Endothelial cell of hepatic sinusoid (primary cell): ENCODE measurements at regions not wholly inside any gene's neighbourhood (a gene's known extent, or its start where the extent isn't known, plus 50 kb on each side); places are given as distances from the start of the nearest gene placed in this dataset.
"Not testable (repeated sequence)": the region's sequence is repeated elsewhere in the genome, so short reads cannot be mapped to it uniquely, and the experiment has no call there.

Source experiments
- in situ Hi-C: cut with HindIII; loops from 2 replicates; pipeline ENCODE4 v1.10.0; 2017; ENCODE audit warnings: low sequenced_read_pairs

GRCh38 chr18:39480494-39481195 is 1915.0 kb upstream of the CELF4 start:
- in situ Hi-C loops = no loop called here

GRCh38 chr18:39464006-39464405 is 1898.4 kb upstream of the CELF4 start:
- in situ Hi-C loops = no loop called here

GRCh38 chr18:39462436-39462835 is 1896.8 kb upstream of the CELF4 start:
- in situ Hi-C loops = no loop called here

GRCh38 chr18:39460136-39460535 is 1894.5 kb upstream of the CELF4 start:
- in situ Hi-C loops = no loop called here

- in situ Hi-C loops = no loop called here
Measured at GRCh38 chr18:39455285-39455684, 1889.7 kb upstream of the CELF4 start.

- in situ Hi-C loops = no loop called here
Measured at GRCh38 chr18:39454866-39455265, 1889.3 kb upstream of the CELF4 start.

GRCh38 chr18:39453882-39454281 is 1888.3 kb upstream of the CELF4 start:
- in situ Hi-C loops = no loop called here

GRCh38 chr18:39453356-39453755 is 1887.8 kb upstream of the CELF4 start:
- in situ Hi-C loops = no loop called here

- in situ Hi-C loops = no loop called here
Measured at GRCh38 chr18:39450958-39451357, 1885.4 kb upstream of the CELF4 start.

GRCh38 chr18:39449566-39449965 is 1884.0 kb upstream of the CELF4 start:
- in situ Hi-C loops = no loop called here

GRCh38 chr18:39448942-39449341 is 1883.3 kb upstream of the CELF4 start:
- in situ Hi-C loops = no loop called here

GRCh38 chr18:39444957-39445356 is 1879.4 kb upstream of the CELF4 start:
- in situ Hi-C loops = not testable (repeated sequence)

GRCh38 chr18:39441648-39442047 is 1876.0 kb upstream of the CELF4 start:
- in situ Hi-C loops = no loop called here

GRCh38 chr18:39435996-39436395 is 1870.4 kb upstream of the CELF4 start:
- in situ Hi-C loops = no loop called here

- in situ Hi-C loops = no loop called here
Measured at GRCh38 chr18:39435209-39435608, 1869.6 kb upstream of the CELF4 start.

- in situ Hi-C loops = no loop called here
Measured at GRCh38 chr18:39434223-39434920, 1868.8 kb upstream of the CELF4 start.

GRCh38 chr18:39425172-39425850 is 1859.7 kb upstream of the CELF4 start:
- in situ Hi-C loops = no loop called here

GRCh38 chr18:39424261-39424660 is 1858.7 kb upstream of the CELF4 start:
- in situ Hi-C loops = no loop called here

- in situ Hi-C loops = no loop called here
Measured at GRCh38 chr18:39421276-39421675, 1855.7 kb upstream of the CELF4 start.

- in situ Hi-C loops = loop anchor here (5.0 kb wide), 1 partner anchor 52 kb away; no protein-coding TSS in a partner anchor
Measured at GRCh38 chr18:39419315-39419714, 1853.7 kb upstream of the CELF4 start.

- in situ Hi-C loops = loop anchor here (5.0 kb wide), 1 partner anchor 48 kb away; no protein-coding TSS in a partner anchor
Measured at GRCh38 chr18:39415471-39415870, 1849.9 kb upstream of the CELF4 start.
